ENCODE measurements at regions not wholly inside any gene's neighbourhood (a gene's known extent, or its start where the extent isn't known, plus 50 kb on each side); places are given as distances from the start of the nearest gene placed in this dataset.

DNA sequence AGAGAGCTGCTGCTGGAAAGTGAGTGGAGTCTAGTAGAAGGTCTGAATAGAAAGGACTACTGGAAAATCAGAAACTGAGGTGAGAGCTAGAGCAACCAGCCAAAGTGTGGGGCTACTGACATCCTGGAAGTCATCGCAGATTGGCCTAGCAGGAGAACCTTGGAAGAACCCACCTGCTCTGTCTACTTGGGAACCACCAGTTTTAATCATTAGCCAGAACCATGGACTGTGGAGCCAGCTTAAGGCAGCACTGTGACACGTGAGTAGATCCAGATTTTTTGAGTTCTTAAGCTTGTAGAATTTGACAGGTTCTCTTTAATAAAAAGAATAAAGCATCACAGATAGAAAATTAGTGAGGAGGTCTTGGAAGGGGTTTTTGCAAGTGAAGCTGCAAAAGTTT is 179.1 kb upstream of the PEX5L start:
- TF ChIP-seq EP300 (IDR thresholded peaks at IDR 0.05; ENCODE audit: borderline replicate concordance) (no peak), CEBPB (IDR thresholded peaks at IDR 0.05) (no peak), EGR1 (IDR thresholded peaks at IDR 0.05) (no peak), TAF1 (IDR thresholded peaks at IDR 0.05; ENCODE audit: low read depth) (no peak), TEAD4 (IDR thresholded peaks at IDR 0.05) (no peak), CREB1 (IDR thresholded peaks at IDR 0.05; ENCODE audit: low read depth) (no peak), RAD21 (IDR thresholded peaks at IDR 0.05; ENCODE audit: low read depth) (no peak)
- TF ChIP-seq, protein P1, sequence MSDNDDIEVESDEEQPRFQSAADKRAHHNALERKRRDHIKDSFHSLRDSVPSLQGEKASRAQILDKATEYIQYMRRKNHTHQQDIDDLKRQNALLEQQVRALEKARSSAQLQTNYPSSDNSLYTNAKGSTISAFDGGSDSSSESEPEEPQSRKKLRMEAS (IDR thresholded peaks at IDR 0.05) = no peak
- TF ChIP-seq, protein P2, sequence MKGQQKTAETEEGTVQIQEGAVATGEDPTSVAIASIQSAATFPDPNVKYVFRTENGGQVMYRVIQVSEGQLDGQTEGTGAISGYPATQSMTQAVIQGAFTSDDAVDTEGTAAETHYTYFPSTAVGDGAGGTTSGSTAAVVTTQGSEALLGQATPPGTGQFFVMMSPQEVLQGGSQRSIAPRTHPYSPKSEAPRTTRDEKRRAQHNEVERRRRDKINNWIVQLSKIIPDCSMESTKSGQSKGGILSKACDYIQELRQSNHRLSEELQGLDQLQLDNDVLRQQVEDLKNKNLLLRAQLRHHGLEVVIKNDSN (IDR thresholded peaks at IDR 0.05) = no peak

Data from Ishikawa (cell line).